Type B pancreatic cell (in vitro differentiated cells): ENCODE measurements at regions not wholly inside any gene's neighbourhood (a gene's known extent, or its start where the extent isn't known, plus 50 kb on each side); places are given as distances from the start of the nearest gene placed in this dataset.
"Not testable (repeated sequence)": the region's sequence is repeated elsewhere in the genome, so short reads cannot be mapped to it uniquely, and the experiment has no call there.

ENCODE experiments used
- DNase-seq: peaks from one replicate; pipeline ENCODE4 v3.0.0; 2021; ENCODE audit warnings: mixed read lengths; ENCODE audit not compliant: unreplicated experiment; ENCODE audit errors: extremely low spot score
- H3K27ac Mint-ChIP-seq: 2 replicates; pipeline ENCODE4 v1.8.0; 2021; ENCODE audit warnings: mild to moderate bottlenecking, mixed read lengths
- H3K27me3 Mint-ChIP-seq: 2 replicates; pipeline ENCODE4 v1.8.0; 2021; ENCODE audit warnings: mixed read lengths
- H3K36me3 Mint-ChIP-seq: 2 replicates; pipeline ENCODE4 v1.8.0; 2021; ENCODE audit warnings: mixed read lengths
- H3K4me1 Mint-ChIP-seq: one replicate; pipeline ENCODE4 v1.8.0; 2021; ENCODE audit warnings: mixed read lengths; ENCODE audit not compliant: unreplicated experiment
- H3K4me3 Mint-ChIP-seq: 2 replicates; pipeline ENCODE4 v1.8.0; 2021; ENCODE audit warnings: mild to moderate bottlenecking, mixed read lengths
- H3K9me3 Mint-ChIP-seq: 2 replicates; pipeline ENCODE4 v1.8.0; 2021; ENCODE audit warnings: mixed read lengths
- CTCF ChIP-seq: fragments of 200-600 bp; sonication (generic); conservative IDR thresholded peaks from 2 replicates; pipeline ENCODE4 v1.5.0; 2021; ENCODE audit warnings: antibody characterized with exemption, mild to moderate bottlenecking

- H3K4me3 Mint-ChIP-seq = no peak overlapping the region
- no peaks in the 10 kb centered on the region for H3K36me3 Mint-ChIP-seq
- no peak for TF ChIP-seq CTCF
- peaks cover 5% of the 10 kb centered on the region for H3K9me3 Mint-ChIP-seq
- H3K27ac Mint-ChIP-seq = no peak overlapping the region
- H3K4me1 Mint-ChIP-seq = no peaks in the 10 kb centered on the region
- DNase-seq = no peak
- peaks cover 9% of the 10 kb centered on the region for H3K27me3 Mint-ChIP-seq
These were observed 388.2 kb downstream of the PTPRU start for GRCh38 chr1:29624320-29625083.

- Mint-ChIP-seq H3K9me3 (peaks cover 5% of the 10 kb centered on the region), H3K4me3 (no peak overlapping the region), H3K36me3 (no peaks in the 10 kb centered on the region), H3K4me1 (no peaks in the 10 kb centered on the region), H3K27ac (no peak overlapping the region), H3K27me3 (peaks cover 1% of the 10 kb centered on the region)
- TF ChIP-seq CTCF = no peak
- DNase-seq = no peak
These were observed 387.2 kb downstream of the PTPRU start for GRCh38 chr1:29623501-29623900.

- TF ChIP-seq CTCF = no peak
- Mint-ChIP-seq H3K9me3 (peaks cover 3% of the 10 kb centered on the region), H3K4me3 (no peak overlapping the region), H3K27ac (no peak overlapping the region), H3K36me3 (no peaks in the 10 kb centered on the region), H3K4me1 (no peaks in the 10 kb centered on the region), H3K27me3 (no peaks in the 10 kb centered on the region)
- no peak for DNase-seq
These were observed 385.6 kb downstream of the PTPRU start for GRCh38 chr1:29621826-29622435.

- Mint-ChIP-seq H3K4me3 (no peak overlapping the region), H3K9me3 (no peaks in the 10 kb centered on the region), H3K36me3 (no peaks in the 10 kb centered on the region), H3K4me1 (no peaks in the 10 kb centered on the region), H3K27ac (no peak overlapping the region), H3K27me3 (no peaks in the 10 kb centered on the region)
- no peak for TF ChIP-seq CTCF
- DNase-seq = no peak
These were observed 384.3 kb downstream of the PTPRU start for GRCh38 chr1:29620631-29621030.

GRCh38 chr1:29607236-29607635 is 370.9 kb downstream of the PTPRU start:
- Mint-ChIP-seq H3K27ac (no peak overlapping the region), H3K36me3 (no peaks in the 10 kb centered on the region), H3K9me3 (peaks cover 4% of the 10 kb centered on the region), H3K4me1 (no peaks in the 10 kb centered on the region), H3K4me3 (no peak overlapping the region), H3K27me3 (no peaks in the 10 kb centered on the region)
- no peak for TF ChIP-seq CTCF
- no peak for DNase-seq

GRCh38 chr1:29604796-29605195 is 368.5 kb downstream of the PTPRU start:
- not testable (repeated sequence) for DNase-seq, H3K27ac Mint-ChIP-seq, H3K36me3 Mint-ChIP-seq, H3K4me1 Mint-ChIP-seq, H3K9me3 Mint-ChIP-seq, H3K4me3 Mint-ChIP-seq, H3K27me3 Mint-ChIP-seq
